Endothelial cell of umbilical vein (primary cell): ENCODE measurements at regions not wholly inside any gene's neighbourhood (a gene's known extent, or its start where the extent isn't known, plus 50 kb on each side); places are given as distances from the start of the nearest gene placed in this dataset.

Source experiments
- BruUV-seq: library from RNA; stranded (reverse); fragments of 400-500 nt; replicated peaks from 2 replicates; lab custom pipeline; 2021; lab: Mats Ljungman, UMichigan
- CTCF ChIA-PET: fragments of 300-600, 350-600 bp; sonication (Branson Sonifier 250); formaldehyde crosslinking; loops from one replicate; lab custom pipeline; 2021; ENCODE audit warnings: antibody characterized with exemption, inconsistent platforms; lab: Charles Lee
- POLR2A ChIA-PET: fragments of 300-600, 350-600 bp; sonication (Branson Sonifier 250); formaldehyde crosslinking; loops from one replicate; lab custom pipeline; 2021; ENCODE audit warnings: antibody characterized with exemption, inconsistent platforms; lab: Charles Lee
- DNase-seq: peaks from one replicate; pipeline ENCODE4 v3.0.0-alpha.2; 2011; ENCODE audit warnings: low read depth, low spot score
- FAIRE-seq: peaks from 2 replicates; lab custom pipeline; 2011; peaks lifted over from hg19 to GRCh38; lab: Jason Lieb, UNC
- H2AFZ ChIP-seq: 2 replicates; pipeline ENCODE4 v1.6.0; 2012; ENCODE audit warnings: low read depth, low read length, control low read depth, inconsistent platforms
- H3K27ac ChIP-seq: 2 replicates; pipeline ENCODE4 v1.5.1; 2011; ENCODE audit warnings: low read depth, mild to moderate bottlenecking, control low read depth, low read length, moderate library complexity; ENCODE audit not compliant: insufficient read depth
- H3K27me3 ChIP-seq, 2 experiments: 2 replicates each; pipeline versions ENCODE4 v1.6.0 to v1.6.1; 2011; ENCODE audit warnings: low read length in 2 of 2, mixed read lengths in 1 of 2; ENCODE audit not compliant: control insufficient read depth in 2 of 2, insufficient read depth in 2 of 2
- H3K36me3 ChIP-seq, 2 experiments: 2 replicates in 1 of 2; 3 replicates in 1 of 2; pipeline ENCODE4 v1.5.1; 2011; ENCODE audit warnings: low read length in 2 of 2, mild to moderate bottlenecking in 1 of 2, moderate library complexity in 1 of 2; ENCODE audit not compliant: control insufficient read depth in 2 of 2, insufficient read depth in 2 of 2; ENCODE audit errors: extremely low read depth in 1 of 2
- H3K4me1 ChIP-seq: 3 replicates; pipeline ENCODE4 v1.5.1; 2011; ENCODE audit warnings: mild to moderate bottlenecking, low read length; ENCODE audit not compliant: control insufficient read depth, insufficient read depth; ENCODE audit errors: extremely low read depth
- H3K4me2 ChIP-seq: 2 replicates; pipeline ENCODE4 v1.6.1; 2011; ENCODE audit warnings: low read length, control low read depth, mixed read lengths; ENCODE audit not compliant: insufficient read depth
- H3K4me3 ChIP-seq, 3 experiments: fragments of 200-600 bp in 1 of 3; sonication (generic), shearing (Covaris generic) in 1 of 3; replicated peaks in 1 of 3; 2 replicates each; pipeline ENCODE4 v1.5.1; 2011 to 2016; ENCODE audit warnings: control low read depth in 3 of 3, low read length in 3 of 3, mild to moderate bottlenecking in 2 of 3, inconsistent platforms in 1 of 3, low read depth in 1 of 3, moderate library complexity in 1 of 3; ENCODE audit not compliant: insufficient read depth in 1 of 3
- H3K79me2 ChIP-seq: 2 replicates; pipeline ENCODE4 v1.6.0; 2012; ENCODE audit warnings: low read length, inconsistent platforms; ENCODE audit not compliant: control insufficient read depth, insufficient read depth
- H3K9ac ChIP-seq: replicated peaks from 2 replicates; pipeline ENCODE3; 2011; ENCODE audit warnings: low read length, control low read depth; ENCODE audit not compliant: insufficient read depth; ENCODE audit errors: extremely low read depth
- H3K9me1 ChIP-seq: replicated peaks from 3 replicates; pipeline ENCODE4 v1.6.0; 2011; ENCODE audit warnings: mild to moderate bottlenecking, low read length; ENCODE audit not compliant: control insufficient read depth, insufficient read depth; ENCODE audit errors: extremely low read depth
- H3K9me3 ChIP-seq: replicated peaks from 2 replicates; pipeline ENCODE4 v1.5.1; 2012; ENCODE audit warnings: low read length, inconsistent platforms; ENCODE audit not compliant: control insufficient read depth, insufficient read depth
- H4K20me1 ChIP-seq: replicated peaks from 2 replicates; pipeline ENCODE3; 2011; ENCODE audit warnings: mild to moderate bottlenecking, low read length; ENCODE audit not compliant: control insufficient read depth, insufficient read depth; ENCODE audit errors: extremely low read depth
- EZH2 ChIP-seq: IDR thresholded peaks from 2 replicates; pipeline ENCODE4 v1.6.1; 2012; ENCODE audit warnings: borderline replicate concordance, low read depth, mild to moderate bottlenecking, moderate library complexity, low read length, inconsistent platforms; ENCODE audit not compliant: severe bottlenecking
- FOS ChIP-seq: IDR thresholded peaks from 2 replicates; pipeline ENCODE4 v1.6.1; 2011; ENCODE audit warnings: mild to moderate bottlenecking, low read length, moderate library complexity, borderline replicate concordance; ENCODE audit not compliant: insufficient read depth
- GATA2 ChIP-seq: IDR thresholded peaks from 2 replicates; pipeline ENCODE4 v1.7.0; 2011; ENCODE audit warnings: low read depth, mild to moderate bottlenecking, moderate library complexity, mixed read lengths, low read length; ENCODE audit not compliant: insufficient read length, insufficient read depth
- JUN ChIP-seq: IDR thresholded peaks from 2 replicates; pipeline ENCODE4 v1.6.1; 2011; ENCODE audit warnings: borderline replicate concordance, low read depth; ENCODE audit not compliant: insufficient read length, insufficient read depth
- MYC ChIP-seq: IDR thresholded peaks from one replicate; pipeline ENCODE4 v1.6.1; 2011; ENCODE audit warnings: mild to moderate bottlenecking, low read depth, low read length
- POLR2A ChIP-seq: IDR thresholded peaks from 2 replicates; pipeline ENCODE4 v1.6.1; 2012; ENCODE audit warnings: low read depth, mild to moderate bottlenecking, control low read depth, low read length
- POLR2AphosphoS5 ChIP-seq: IDR thresholded peaks from 2 replicates; pipeline ENCODE4 v1.6.1; 2012; ENCODE audit warnings: low read depth, mild to moderate bottlenecking, control low read depth, low read length, moderate library complexity; ENCODE audit not compliant: insufficient read depth
- dilution Hi-C: fragments of 300-500 bp; cut with MboI; formaldehyde crosslinking; loops from one replicate; pipeline ENCODE4 v1.15.0; 2019; ENCODE audit warnings: low sequenced_read_pairs; ENCODE audit not compliant: extremely low pct_ligation_motif_present
- intact Hi-C: fragments of 100-400 bp; cut with micrococcal nuclease; formaldehyde crosslinking; loops from one replicate; pipeline ENCODE4 v1.10.0; 2022
- TF ChIP-seq, protein P1 (sequence below), 2 donors: IDR thresholded peaks; 1 replicate in 1 of 2; 2 replicates in 1 of 2; pipeline ENCODE4 v1.5.1; 2011; ENCODE audit warnings: low read length in 2 of 2, mild to moderate bottlenecking in 2 of 2, moderate library complexity in 2 of 2, control low read depth in 1 of 2, inconsistent platforms in 1 of 2, low read depth in 1 of 2; ENCODE audit not compliant: insufficient read depth in 1 of 2; ENCODE audit errors: extremely low read depth in 1 of 2
- TF ChIP-seq, protein P2 (sequence below): IDR thresholded peaks from 2 replicates; pipeline ENCODE4 v1.6.1; 2011; ENCODE audit not compliant: insufficient read depth, insufficient read length

DNA sequence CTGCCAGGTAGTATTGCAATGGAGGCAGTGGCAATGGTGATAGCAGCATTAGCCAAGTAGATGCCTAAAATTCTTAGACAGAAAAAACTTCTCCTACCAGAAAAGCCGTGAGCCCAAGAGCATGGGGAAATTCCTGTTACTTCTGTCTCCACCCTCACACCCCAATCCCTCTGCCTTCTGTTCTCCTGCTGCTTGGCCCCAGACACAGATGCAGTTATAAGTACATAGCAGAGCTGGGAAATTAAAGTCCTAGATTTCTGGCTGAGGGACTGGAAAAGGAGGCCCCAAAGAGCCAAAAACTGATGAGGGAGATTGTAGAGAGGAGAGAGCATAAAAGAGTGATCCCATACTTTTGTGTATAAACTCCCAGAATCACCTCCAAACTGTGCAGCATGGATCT is 166.9 kb downstream of the SMAD6 start:
- H3K27ac ChIP-seq = no peak overlapping the region
- no peaks in the 10 kb centered on the region for H3K27me3 ChIP-seq
- DNase-seq (no peak), FAIRE-seq (no peak)
- no peaks in the 10 kb centered on the region for H3K9me3 ChIP-seq
- BruUV-seq = no TSS peak
- H3K4me2 ChIP-seq = no peak overlapping the region
- H4K20me1 ChIP-seq = no peaks in the 10 kb centered on the region
- H3K4me1 ChIP-seq = no peaks in the 10 kb centered on the region
- no peak overlapping the region for H2AFZ ChIP-seq
- H3K79me2 ChIP-seq = no peaks in the 10 kb centered on the region
- TF ChIP-seq, protein P1, sequence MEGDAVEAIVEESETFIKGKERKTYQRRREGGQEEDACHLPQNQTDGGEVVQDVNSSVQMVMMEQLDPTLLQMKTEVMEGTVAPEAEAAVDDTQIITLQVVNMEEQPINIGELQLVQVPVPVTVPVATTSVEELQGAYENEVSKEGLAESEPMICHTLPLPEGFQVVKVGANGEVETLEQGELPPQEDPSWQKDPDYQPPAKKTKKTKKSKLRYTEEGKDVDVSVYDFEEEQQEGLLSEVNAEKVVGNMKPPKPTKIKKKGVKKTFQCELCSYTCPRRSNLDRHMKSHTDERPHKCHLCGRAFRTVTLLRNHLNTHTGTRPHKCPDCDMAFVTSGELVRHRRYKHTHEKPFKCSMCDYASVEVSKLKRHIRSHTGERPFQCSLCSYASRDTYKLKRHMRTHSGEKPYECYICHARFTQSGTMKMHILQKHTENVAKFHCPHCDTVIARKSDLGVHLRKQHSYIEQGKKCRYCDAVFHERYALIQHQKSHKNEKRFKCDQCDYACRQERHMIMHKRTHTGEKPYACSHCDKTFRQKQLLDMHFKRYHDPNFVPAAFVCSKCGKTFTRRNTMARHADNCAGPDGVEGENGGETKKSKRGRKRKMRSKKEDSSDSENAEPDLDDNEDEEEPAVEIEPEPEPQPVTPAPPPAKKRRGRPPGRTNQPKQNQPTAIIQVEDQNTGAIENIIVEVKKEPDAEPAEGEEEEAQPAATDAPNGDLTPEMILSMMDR (IDR thresholded peaks at IDR 0.05; ENCODE audit: extremely low read depth in 1 of 2, insufficient read depth in 1 of 2, low read depth in 1 of 2, low read length in 2 of 2) = no peak
- TF ChIP-seq POLR2AphosphoS5 = no peak
- TF ChIP-seq GATA2 = no peak
- intact Hi-C loops (no loop called here), dilution Hi-C loops (no loop called here)
- H3K36me3 ChIP-seq = no peaks in the 10 kb centered on the region
- no peak overlapping the region for H3K9ac ChIP-seq
- no peak overlapping the region for H3K4me3 ChIP-seq
- no peaks in the 10 kb centered on the region for H3K9me1 ChIP-seq
- ChIA-PET CTCF (no interaction called here), POLR2A (no interaction called here)

- Histone ChIP-seq H3K79me2 (no peaks in the 10 kb centered on the region), H3K36me3 (no peaks in the 10 kb centered on the region), H3K9ac (no peak overlapping the region), H3K27ac (no peak overlapping the region), H3K4me1 (no peaks in the 10 kb centered on the region), H3K9me3 (no peaks in the 10 kb centered on the region), H2AFZ (no peak overlapping the region), H3K4me2 (no peak overlapping the region), H4K20me1 (no peaks in the 10 kb centered on the region), H3K4me3 (no peak overlapping the region), H3K27me3 (no peaks in the 10 kb centered on the region), H3K9me1 (no peaks in the 10 kb centered on the region)
- CTCF ChIA-PET = interaction anchor here (1.1 to 1.4 kb wide), 2 partner anchors 8 to 13 kb away, joined by 3 to 7 read pairs; no protein-coding TSS in a partner anchor
- POLR2A ChIA-PET = no interaction called here
- FAIRE-seq (no peak), DNase-seq (no peak)
- dilution Hi-C loops = no loop called here
- TF ChIP-seq EZH2 (no peak), MYC (no peak), POLR2A (no peak), POLR2AphosphoS5 (no peak), FOS (no peak), GATA2 (no peak), JUN (no peak)
- TF ChIP-seq, protein P1 (IDR thresholded peaks at IDR 0.05; ENCODE audit: extremely low read depth in 1 of 2, insufficient read depth in 1 of 2, low read depth in 1 of 2, low read length in 2 of 2) = no peak
- TF ChIP-seq, protein P2, sequence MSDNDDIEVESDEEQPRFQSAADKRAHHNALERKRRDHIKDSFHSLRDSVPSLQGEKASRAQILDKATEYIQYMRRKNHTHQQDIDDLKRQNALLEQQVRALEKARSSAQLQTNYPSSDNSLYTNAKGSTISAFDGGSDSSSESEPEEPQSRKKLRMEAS = no peak
- no TSS peak for BruUV-seq
- intact Hi-C loops = no loop called here
These were observed 168.9 kb downstream of the SMAD6 start for GRCh38 chr15:66870880-66871388.
